NCI-H82 (cell line): ENCODE measurements at regions not wholly inside any gene's neighbourhood (a gene's known extent, or its start where the extent isn't known, plus 50 kb on each side); places are given as distances from the start of the nearest gene placed in this dataset.
"Not testable (repeated sequence)": the region's sequence is repeated elsewhere in the genome, so short reads cannot be mapped to it uniquely, and the experiment has no call there.

ENCODE experiments used
- DNase-seq: peaks from one replicate; lab custom pipeline; 2025; lab: John Stamatoyannopoulos, UW

GRCh38 chr1:221257548-221257947, 378.3 kb downstream of the HLX start:
- not testable (repeated sequence) for DNase-seq

GRCh38 chr1:221262677-221263076, 383.4 kb downstream of the HLX start:
- DNase-seq: not testable (repeated sequence)

- peak; percentile 94 for DNase-seq
Observed at GRCh38 chr1:221263831-221264767, 384.9 kb downstream of the HLX start.

- peak; percentile 68 for DNase-seq
Observed at GRCh38 chr1:221264848-221265247, 385.6 kb downstream of the HLX start.

GRCh38 chr1:221268295-221268694, 389.1 kb downstream of the HLX start:
- DNase-seq: no peak

GRCh38 chr1:221271701-221272100, 392.5 kb downstream of the HLX start:
- DNase-seq: peak; percentile 8

DNA sequence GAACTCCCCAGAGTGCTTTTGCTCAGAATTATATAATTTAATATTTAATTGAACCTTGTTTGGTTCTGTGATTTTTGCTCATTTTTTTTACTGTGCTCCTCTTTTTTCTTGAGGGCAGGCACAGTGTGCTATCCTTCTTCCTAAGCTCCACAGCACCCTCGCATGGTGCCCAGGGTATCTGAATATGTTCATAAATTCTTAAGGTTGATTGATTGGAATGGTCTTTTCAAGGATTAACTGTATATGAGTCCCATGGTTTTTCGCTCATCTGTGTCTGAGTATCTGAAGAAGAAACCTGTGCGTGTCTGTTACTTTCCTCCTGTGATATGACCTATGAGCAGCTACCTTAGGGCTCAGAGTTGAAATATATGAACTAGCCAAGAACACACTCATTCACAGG, 393.7 kb downstream of the HLX start:
- peak; percentile 55 for DNase-seq

GRCh38 chr1:221274373-221274772, 395.1 kb downstream of the HLX start:
- DNase-seq: peak; percentile 100

- peak; percentile 20 for DNase-seq
Observed at GRCh38 chr1:221276896-221277409, 397.7 kb downstream of the HLX start.

DNA sequence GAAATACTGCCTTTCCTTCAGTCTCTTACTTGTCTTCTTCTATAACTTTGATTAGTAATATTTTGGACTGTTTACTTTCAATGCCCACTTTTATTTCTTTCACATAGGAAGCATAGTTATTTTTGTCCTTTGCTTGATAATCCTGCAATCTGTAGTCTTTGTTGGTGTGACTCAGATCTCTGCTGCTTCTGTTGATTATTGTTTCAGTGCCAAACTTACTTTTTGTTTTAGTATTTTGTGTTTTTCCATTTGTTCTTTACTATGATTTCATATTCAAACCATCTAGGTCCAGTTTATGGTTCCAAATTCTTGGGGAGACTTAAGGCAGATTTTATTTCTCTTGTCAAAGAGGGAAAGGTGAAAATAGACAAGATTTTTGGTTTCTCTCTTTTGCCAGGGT, 399.9 kb downstream of the HLX start:
- DNase-seq: no peak

DNA sequence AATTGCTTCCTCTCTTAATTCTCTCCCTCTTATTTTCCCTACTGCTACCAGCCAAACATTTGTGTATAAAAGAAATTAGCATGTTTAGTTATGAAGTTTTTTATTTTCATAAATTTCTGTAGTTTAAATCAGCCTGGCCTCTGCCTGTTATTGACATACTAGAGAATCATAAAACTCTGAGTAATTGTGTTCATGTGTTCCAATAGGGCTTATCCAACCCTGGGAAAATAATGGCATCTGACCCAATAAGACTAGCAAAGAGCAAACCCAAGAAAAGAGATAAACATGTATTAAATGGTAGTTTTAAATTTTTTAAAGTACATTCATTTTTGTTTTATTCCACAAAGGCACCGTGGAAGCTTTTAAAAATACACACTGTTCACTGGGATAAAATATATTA, 404.3 kb downstream of the HLX start:
- no peak for DNase-seq

DNA sequence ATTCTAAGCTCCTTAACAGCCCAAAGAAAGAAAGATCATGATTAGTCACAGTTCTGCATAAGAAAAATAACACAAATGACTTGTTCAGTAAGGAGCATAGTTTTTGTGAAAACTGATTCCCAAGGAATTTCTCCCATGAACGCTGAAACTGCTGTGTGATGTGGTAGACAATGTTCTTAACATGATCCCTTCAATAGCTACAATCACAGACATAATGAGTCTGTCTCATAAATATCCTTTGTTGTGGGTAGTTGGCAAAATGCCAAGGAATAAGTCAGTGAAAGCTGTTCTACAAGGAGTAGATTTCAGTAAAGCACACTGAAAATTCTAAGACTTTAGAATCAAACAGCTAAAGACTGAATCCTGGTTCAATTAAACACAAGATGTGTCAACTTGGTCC, 404.8 kb downstream of the HLX start:
- DNase-seq: peak; percentile 83

- DNase-seq: not testable (repeated sequence)
Observed at GRCh38 chr1:221284991-221285390, 405.7 kb downstream of the HLX start.

GRCh38 chr1:221285458-221286210, 406.4 kb downstream of the HLX start:
- DNase-seq: not testable (repeated sequence)

DNA sequence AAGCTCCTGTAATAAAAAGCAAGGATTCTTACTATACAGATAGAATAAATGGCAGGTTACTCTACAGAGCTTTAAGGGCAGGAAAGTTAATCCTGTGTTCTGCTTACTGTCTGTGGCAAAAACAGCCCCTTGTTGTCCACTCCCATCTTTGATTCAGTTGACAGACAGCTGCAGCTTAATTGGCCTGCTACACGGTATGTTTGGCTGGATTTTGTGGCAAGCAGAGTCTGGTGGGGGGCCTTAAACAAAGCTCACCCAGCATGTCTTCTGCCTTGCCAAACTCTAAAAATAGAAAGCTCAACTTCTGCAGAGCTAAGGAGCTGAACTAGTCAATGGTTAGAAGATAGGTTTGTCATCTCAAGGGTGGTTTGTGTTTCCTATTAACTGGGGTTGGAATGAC, 407.2 kb downstream of the HLX start:
- peak; percentile 42 for DNase-seq

DNA sequence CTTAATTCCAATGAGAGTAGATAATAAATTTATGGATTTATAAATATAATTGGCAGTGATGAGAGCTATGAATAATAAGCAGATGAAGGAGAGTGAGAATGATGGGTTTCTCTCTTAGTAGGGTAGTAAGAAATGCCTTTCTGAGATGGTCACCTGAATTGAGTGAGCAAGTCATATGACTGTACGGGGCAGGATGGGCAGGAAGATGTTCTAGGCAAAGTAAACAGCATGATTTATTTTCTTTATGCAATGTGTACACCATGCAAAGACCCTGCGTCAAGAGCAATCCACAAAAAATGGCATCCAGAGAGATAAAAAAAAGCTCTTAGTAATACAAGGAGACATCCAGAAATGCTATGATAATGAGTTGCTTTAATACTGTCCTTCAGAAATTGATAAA, 409.9 kb downstream of the HLX start:
- DNase-seq: no peak

- no peak for DNase-seq
Observed at GRCh38 chr1:221290669-221291068, 411.4 kb downstream of the HLX start.

GRCh38 chr1:221291113-221291512, 411.9 kb downstream of the HLX start:
- DNase-seq: no peak

DNA sequence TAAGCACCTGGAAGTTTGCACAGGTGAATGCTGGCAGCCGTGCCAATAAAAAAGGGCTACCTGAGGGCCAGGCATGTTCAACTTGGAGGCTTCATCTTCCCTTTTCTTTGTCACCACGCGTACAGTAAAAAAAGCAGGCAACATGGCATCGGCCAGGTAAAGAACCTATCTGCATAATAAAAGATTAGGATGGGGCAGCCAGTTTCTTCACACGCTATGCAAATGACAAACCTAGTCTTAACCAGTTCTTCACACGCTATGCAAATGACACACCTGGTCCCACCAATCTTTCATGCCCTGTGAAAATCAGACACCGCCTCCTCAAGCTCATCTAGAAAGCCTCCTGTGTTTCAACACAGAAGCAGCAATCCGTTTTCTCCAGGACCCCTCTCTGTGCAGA, 413.4 kb downstream of the HLX start:
- no peak for DNase-seq

- DNase-seq: no peak
Observed at GRCh38 chr1:221294242-221294641, 415.0 kb downstream of the HLX start.

DNA sequence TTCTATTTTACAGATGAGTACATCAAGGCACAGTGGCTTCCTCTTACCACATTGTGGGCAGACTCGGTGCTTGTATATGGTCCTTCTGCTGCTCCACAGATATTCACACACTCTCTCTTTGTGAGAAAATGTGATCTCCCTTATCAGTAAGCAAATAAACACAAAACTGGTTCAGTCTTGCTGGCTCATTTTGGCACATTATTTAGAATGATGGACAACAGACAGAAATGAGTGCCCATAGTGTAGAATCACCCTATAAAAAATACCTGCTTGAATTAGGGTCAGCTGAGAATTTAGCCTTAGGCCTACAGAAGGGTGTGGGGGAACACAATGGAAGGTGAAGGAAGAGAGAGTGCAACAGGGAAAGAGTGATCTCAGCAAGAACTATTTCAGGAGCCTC, 423.1 kb downstream of the HLX start:
- no peak for DNase-seq

DNA sequence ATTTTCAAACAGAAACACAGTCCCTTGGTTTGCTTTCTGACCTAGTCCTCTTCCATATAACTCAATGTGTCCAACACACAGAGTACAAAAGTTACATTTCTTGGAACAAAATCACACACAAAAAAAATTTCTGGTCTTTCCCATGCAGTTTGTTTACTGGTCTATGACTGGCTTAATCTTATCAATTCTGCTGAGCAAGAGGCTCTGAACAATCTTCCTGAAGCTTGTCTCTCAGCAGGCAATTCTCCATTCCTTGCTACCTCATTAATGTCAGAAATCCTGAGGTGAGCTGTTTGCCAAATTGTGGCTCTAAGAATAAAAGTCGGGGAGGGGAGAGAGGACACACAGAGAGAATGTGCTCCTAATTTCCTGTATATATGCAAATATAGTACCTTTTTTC, 423.6 kb downstream of the HLX start:
- no peak for DNase-seq

DNA sequence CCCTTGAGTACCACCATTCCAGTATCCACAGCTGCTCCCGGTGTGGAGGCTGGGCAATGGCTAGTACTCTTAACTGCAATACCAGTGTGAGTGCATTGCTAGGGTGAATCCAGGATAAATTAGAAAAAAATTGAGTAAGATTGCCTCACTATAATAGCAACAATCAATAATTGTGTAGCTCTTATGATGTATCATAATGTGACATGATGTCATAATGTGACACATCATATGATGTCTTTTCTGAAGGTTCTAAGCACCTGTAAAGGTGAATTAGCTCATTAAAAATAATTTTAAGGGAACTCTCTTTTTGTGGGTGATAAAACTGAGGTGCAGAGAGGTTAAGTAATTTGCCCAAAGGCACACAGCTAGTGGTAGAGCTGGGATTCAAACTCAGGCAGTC, 424.4 kb downstream of the HLX start:
- no peak for DNase-seq
